NOMO-1 treated with DMSO at 0.1 percent for 48 hours (cell line): ENCODE measurements at regions not wholly inside any gene's neighbourhood (a gene's known extent, or its start where the extent isn't known, plus 50 kb on each side); places are given as distances from the start of the nearest gene placed in this dataset.
"Not testable (repeated sequence)": the region's sequence is repeated elsewhere in the genome, so short reads cannot be mapped to it uniquely, and the experiment has no call there.

Experiments used
- DNase-seq: peaks from one replicate; lab custom pipeline; 2025; ENCODE audit not compliant: unreplicated experiment; lab: John Stamatoyannopoulos, UW

GRCh38 chr17:13442361-13442760 lies 159.4 kb downstream of the HS3ST3A1 start:
- DNase-seq, result no peak

GRCh38 chr17:13441873-13442272 lies 159.9 kb downstream of the HS3ST3A1 start:
- no peak for DNase-seq

- DNase-seq, result no peak
Observed at GRCh38 chr17:13437966-13438779, 163.6 kb downstream of the HS3ST3A1 start.

- DNase-seq, result no peak
Observed at GRCh38 chr17:13435230-13435629, 166.5 kb downstream of the HS3ST3A1 start.

GRCh38 chr17:13429201-13429600 lies 172.5 kb downstream of the HS3ST3A1 start:
- DNase-seq, result no peak

- no peak for DNase-seq
Observed at GRCh38 chr17:13428611-13429042, 173.1 kb downstream of the HS3ST3A1 start.

- no peak for DNase-seq
Observed at GRCh38 chr17:13426991-13427390, 174.7 kb downstream of the HS3ST3A1 start.

- DNase-seq, result no peak
Observed at GRCh38 chr17:13425390-13425789, 176.3 kb downstream of the HS3ST3A1 start.

- DNase-seq, result no peak
Observed at GRCh38 chr17:13421581-13422130, 180.1 kb downstream of the HS3ST3A1 start.

- peak; percentile 85 for DNase-seq
Observed at GRCh38 chr17:13420878-13421277, 180.9 kb downstream of the HS3ST3A1 start.

- DNase-seq, result peak; percentile 11
Observed at GRCh38 chr17:13420418-13420826, 181.3 kb downstream of the HS3ST3A1 start.

- DNase-seq, result no peak
Observed at GRCh38 chr17:13419676-13420075, 182.1 kb downstream of the HS3ST3A1 start.

GRCh38 chr17:13418891-13419290 lies 182.8 kb downstream of the HS3ST3A1 start:
- DNase-seq, result no peak

GRCh38 chr17:13417381-13417950 lies 184.3 kb downstream of the HS3ST3A1 start:
- no peak for DNase-seq

GRCh38 chr17:13416748-13417363 lies 184.9 kb downstream of the HS3ST3A1 start:
- DNase-seq, result no peak

- DNase-seq, result no peak
Observed at GRCh38 chr17:13415871-13416416, 185.8 kb downstream of the HS3ST3A1 start.

- DNase-seq, result not testable (repeated sequence)
Observed at GRCh38 chr17:13415200-13415599, 186.5 kb downstream of the HS3ST3A1 start.

- DNase-seq, result no peak
Observed at GRCh38 chr17:13413001-13413400, 188.7 kb downstream of the HS3ST3A1 start.

- peak; percentile 55 for DNase-seq
Observed at GRCh38 chr17:13410874-13411273, 190.9 kb downstream of the HS3ST3A1 start.

GRCh38 chr17:13410214-13410613 lies 191.5 kb downstream of the HS3ST3A1 start:
- no peak for DNase-seq

- DNase-seq, result no peak
Observed at GRCh38 chr17:13409455-13409854, 192.3 kb downstream of the HS3ST3A1 start.
